ENCODE measurements at regions not wholly inside any gene's neighbourhood (a gene's known extent, or its start where the extent isn't known, plus 50 kb on each side); places are given as distances from the start of the nearest gene placed in this dataset.
A peak's percentile ranks its signal among the peaks of the same experiment; 100 is the strongest.

- no peak for DNase-seq
Observed at GRCh38 chr1:208595236-208595635, 351.1 kb upstream of the PLXNA2 start.

- DNase-seq, result no peak
Observed at GRCh38 chr1:208595745-208596144, 351.6 kb upstream of the PLXNA2 start.

GRCh38 chr1:208597571-208597970 is 353.4 kb upstream of the PLXNA2 start:
- no peak for DNase-seq

- no peak for DNase-seq
Observed at GRCh38 chr1:208598021-208598420, 353.8 kb upstream of the PLXNA2 start.

- no peak for DNase-seq
Observed at GRCh38 chr1:208599063-208599462, 354.9 kb upstream of the PLXNA2 start.

- no peak for DNase-seq
Observed at GRCh38 chr1:208600456-208601190, 356.4 kb upstream of the PLXNA2 start.

GRCh38 chr1:208601561-208601960 is 357.4 kb upstream of the PLXNA2 start:
- DNase-seq, result no peak

GRCh38 chr1:208603721-208604120 is 359.5 kb upstream of the PLXNA2 start:
- no peak for DNase-seq

- DNase-seq, result no peak
Observed at GRCh38 chr1:208604295-208604694, 360.1 kb upstream of the PLXNA2 start.

- no peak for DNase-seq
Observed at GRCh38 chr1:208606959-208607358, 362.8 kb upstream of the PLXNA2 start.

- no peak for DNase-seq
Observed at GRCh38 chr1:208607616-208608015, 363.4 kb upstream of the PLXNA2 start.

- DNase-seq, result no peak
Observed at GRCh38 chr1:208614610-208615009, 370.4 kb upstream of the PLXNA2 start.

- no peak for DNase-seq
Observed at GRCh38 chr1:208615371-208615770, 371.2 kb upstream of the PLXNA2 start.

GRCh38 chr1:208616776-208617175 is 372.6 kb upstream of the PLXNA2 start:
- DNase-seq, result no peak

GRCh38 chr1:208628022-208628914 is 384.1 kb upstream of the PLXNA2 start:
- DNase-seq, result no peak

GRCh38 chr1:208631092-208631491 is 386.9 kb upstream of the PLXNA2 start:
- DNase-seq, result peak in 1 of 14 donors; percentile 2

- DNase-seq, result no peak
Observed at GRCh38 chr1:208631506-208631905, 387.3 kb upstream of the PLXNA2 start.

- DNase-seq, result no peak
Observed at GRCh38 chr1:208634346-208635140, 390.4 kb upstream of the PLXNA2 start.

- DNase-seq, result no peak
Observed at GRCh38 chr1:208637181-208637580, 393.0 kb upstream of the PLXNA2 start.

GRCh38 chr1:208639382-208639781 is 395.2 kb upstream of the PLXNA2 start:
- no peak for DNase-seq

GRCh38 chr1:208640295-208640694 is 396.1 kb upstream of the PLXNA2 start:
- no peak for DNase-seq

- DNase-seq, result no peak
Observed at GRCh38 chr1:208641579-208642280, 397.5 kb upstream of the PLXNA2 start.
